ENCODE measurements at regions not wholly inside any gene's neighbourhood (a gene's known extent, or its start where the extent isn't known, plus 50 kb on each side); places are given as distances from the start of the nearest gene placed in this dataset.

- no peak overlapping the region for H3K27ac ChIP-seq (ENCODE audit: low read depth, low read length)
- H3K79me2 ChIP-seq (ENCODE audit: insufficient read depth, low read length), result no peaks in the 10 kb centered on the region
- H3K9me3 ChIP-seq (ENCODE audit: control insufficient read depth in 1 of 2, insufficient read depth in 1 of 2, low read depth in 1 of 2, low read length in 2 of 2), result no peaks in the 10 kb centered on the region
- ATAC-seq (no peak), DNase-seq (ENCODE audit: low read depth, low spot score) (no peak)
- no peak overlapping the region for H3K9ac ChIP-seq (ENCODE audit: low read length)
- POLR2A ChIA-PET, result no interaction called here
- no peaks in the 10 kb centered on the region for H4K20me1 ChIP-seq (ENCODE audit: insufficient read depth)
- BruUV-seq (replicated peaks), result no TSS peak
- no peaks in the 10 kb centered on the region for H3K27me3 ChIP-seq (ENCODE audit: insufficient read depth, low read length)
- H3K4me1 ChIP-seq (ENCODE audit: control insufficient read depth in 1 of 2, insufficient read depth in 2 of 2, low read length in 2 of 2), result no peaks in the 10 kb centered on the region
- no peak overlapping the region for H3K4me3 ChIP-seq (replicated peaks in 1 of 2; ENCODE audit: low read depth in 1 of 2, low read length in 2 of 2)
- H3K4me2 ChIP-seq (ENCODE audit: low read length), result no peak overlapping the region
- CTCF ChIA-PET, result no interaction called here
- RAD21 ChIA-PET (ENCODE audit: low non-redundant PET in 1 of 2, low total read pairs in 2 of 2, uncharacterized antibody in 2 of 2, unreplicated experiment in 2 of 2), result no interaction called here
- H3K9me2 ChIP-seq (ENCODE audit: insufficient read depth), result no peaks in the 10 kb centered on the region
- no peaks in the 10 kb centered on the region for H3K36me3 ChIP-seq (ENCODE audit: control insufficient read depth in 1 of 2, insufficient read depth in 2 of 2, low read length in 2 of 2)
- no peak for TF ChIP-seq EGR1 (IDR thresholded peaks at IDR 0.05; ENCODE audit: low read depth)
- TF ChIP-seq JUND (IDR thresholded peaks at IDR 0.05), result no peak
- no peak for TF ChIP-seq CEBPB (IDR thresholded peaks at IDR 0.05; ENCODE audit: low read depth)
- TF ChIP-seq ELF1 (IDR thresholded peaks at IDR 0.05; ENCODE audit: borderline replicate concordance, low read depth), result no peak
- no peak for TF ChIP-seq EZH2 (IDR thresholded peaks at IDR 0.05)
- TF ChIP-seq YY1 (IDR thresholded peaks at IDR 0.05; ENCODE audit: extremely low read depth, insufficient replicate concordance, low read depth, low read length), result no peak
- no peak for TF ChIP-seq RAD21 (IDR thresholded peaks at IDR 0.05; ENCODE audit: low read depth)
- TF ChIP-seq REST (IDR thresholded peaks at IDR 0.05; ENCODE audit: low read depth), result no peak
- no peak for TF ChIP-seq CTCF (IDR thresholded peaks at IDR 0.05 in 2 of 3, conservative IDR thresholded peaks at IDR 0.05 in 1 of 3; ENCODE audit: borderline replicate concordance in 1 of 3, insufficient read depth in 1 of 3, low read depth in 2 of 3, low read length in 2 of 3)
- TF ChIP-seq ATF3 (IDR thresholded peaks at IDR 0.05), result no peak
- no peak for TF ChIP-seq SP1 (IDR thresholded peaks at IDR 0.05; ENCODE audit: low read depth)
- TF ChIP-seq POLR2A (IDR thresholded peaks at IDR 0.05; ENCODE audit: borderline replicate concordance, extremely low read depth, insufficient read depth, insufficient read length), result no peak
- no peak for TF ChIP-seq EZH2phosphoT487 (IDR thresholded peaks at IDR 0.05; ENCODE audit: borderline replicate concordance)
- TF ChIP-seq POLR2AphosphoS5 (IDR thresholded peaks at IDR 0.05; ENCODE audit: low read depth, low read length), result no peak
- no peak for TF ChIP-seq ZBTB33 (IDR thresholded peaks at IDR 0.05; ENCODE audit: extremely low read depth, insufficient replicate concordance, low read length)
- H2AFZ ChIP-seq (ENCODE audit: low read depth, low read length, poor library complexity, severe bottlenecking), result no peak overlapping the region
- intact Hi-C loops (cut with micrococcal nuclease), result no loop called here
These were observed 546.4 kb downstream of the MMUT start for GRCh38 chr6:48916607-48917006.
